Activated CD8-positive, alpha-beta T cell treated with anti-CD3 and anti-CD28 coated beads for 36 hours (primary cell): ENCODE measurements at regions not wholly inside any gene's neighbourhood (a gene's known extent, or its start where the extent isn't known, plus 50 kb on each side); places are given as distances from the start of the nearest gene placed in this dataset.

Source experiments
- ATAC-seq: fragments of 200-7000 bp; cut with Tn5 transposase; one replicate; pipeline ENCODE4 v1.10.0; 2021; ENCODE audit warnings: mild to moderate bottlenecking, moderate library complexity
- CTCF ChIA-PET: fragments of 350-600 bp; sonication (Branson Sonifier 250); formaldehyde crosslinking; loops from one replicate; lab custom pipeline; 2021; ENCODE audit warnings: antibody characterized with exemption; lab: Charles Lee
- POLR2A ChIA-PET: fragments of 350-600 bp; sonication (Branson Sonifier 250); formaldehyde crosslinking; loops from one replicate; lab custom pipeline; 2021; ENCODE audit warnings: antibody characterized with exemption; lab: Charles Lee
- DNase-seq: peaks from one replicate; pipeline ENCODE4 v3.0.0-alpha.2; 2020
- H3K27ac Mint-ChIP-seq: one replicate; pipeline ENCODE4 v1.8.0; 2021; ENCODE audit warnings: mild to moderate bottlenecking, mixed read lengths
- H3K27me3 Mint-ChIP-seq: one replicate; pipeline ENCODE4 v1.8.0; 2021; ENCODE audit warnings: mixed read lengths
- H3K36me3 Mint-ChIP-seq: one replicate; pipeline ENCODE4 v1.8.0; 2021; ENCODE audit warnings: low read depth, mixed read lengths
- H3K4me1 Mint-ChIP-seq: one replicate; pipeline ENCODE4 v1.8.0; 2021; ENCODE audit warnings: low read depth, mixed read lengths
- H3K4me3 Mint-ChIP-seq: one replicate; pipeline ENCODE4 v1.8.0; 2021; ENCODE audit warnings: mild to moderate bottlenecking, moderate library complexity, mixed read lengths
- H3K9me3 Mint-ChIP-seq: one replicate; pipeline ENCODE4 v1.8.0; 2021; ENCODE audit warnings: mixed read lengths
- intact Hi-C: fragments of 100-400 bp; cut with micrococcal nuclease; formaldehyde crosslinking; loops from one replicate; pipeline ENCODE4 v1.10.0; 2022
- TF ChIP-seq, protein P1 (sequence below): fragments of 200-600 bp; IDR thresholded peaks from one replicate; pipeline ENCODE4 v1.8.0; 2022; ENCODE audit warnings: antibody characterized with exemption, mild to moderate bottlenecking

GRCh38 chr10:31136930-31137885, 105.5 kb upstream of the ZNF438 start:
- intact Hi-C loops: loop anchor here (5.0 kb wide), 1 partner anchor 35 kb away; no protein-coding TSS in a partner anchor
- ATAC-seq: peak; percentile 15
- H3K36me3 Mint-ChIP-seq: no peaks in the 10 kb centered on the region
- DNase-seq: no peak
- TF ChIP-seq, protein P1, sequence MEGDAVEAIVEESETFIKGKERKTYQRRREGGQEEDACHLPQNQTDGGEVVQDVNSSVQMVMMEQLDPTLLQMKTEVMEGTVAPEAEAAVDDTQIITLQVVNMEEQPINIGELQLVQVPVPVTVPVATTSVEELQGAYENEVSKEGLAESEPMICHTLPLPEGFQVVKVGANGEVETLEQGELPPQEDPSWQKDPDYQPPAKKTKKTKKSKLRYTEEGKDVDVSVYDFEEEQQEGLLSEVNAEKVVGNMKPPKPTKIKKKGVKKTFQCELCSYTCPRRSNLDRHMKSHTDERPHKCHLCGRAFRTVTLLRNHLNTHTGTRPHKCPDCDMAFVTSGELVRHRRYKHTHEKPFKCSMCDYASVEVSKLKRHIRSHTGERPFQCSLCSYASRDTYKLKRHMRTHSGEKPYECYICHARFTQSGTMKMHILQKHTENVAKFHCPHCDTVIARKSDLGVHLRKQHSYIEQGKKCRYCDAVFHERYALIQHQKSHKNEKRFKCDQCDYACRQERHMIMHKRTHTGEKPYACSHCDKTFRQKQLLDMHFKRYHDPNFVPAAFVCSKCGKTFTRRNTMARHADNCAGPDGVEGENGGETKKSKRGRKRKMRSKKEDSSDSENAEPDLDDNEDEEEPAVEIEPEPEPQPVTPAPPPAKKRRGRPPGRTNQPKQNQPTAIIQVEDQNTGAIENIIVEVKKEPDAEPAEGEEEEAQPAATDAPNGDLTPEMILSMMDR: no peak
- H3K27ac Mint-ChIP-seq: peak overlapping the region; percentile 57
- no peak overlapping the region for H3K4me3 Mint-ChIP-seq
- CTCF ChIA-PET: no interaction called here
- H3K4me1 Mint-ChIP-seq: peaks cover 38% of the 10 kb centered on the region
- H3K9me3 Mint-ChIP-seq: no peaks in the 10 kb centered on the region
- POLR2A ChIA-PET: no interaction called here
- no peaks in the 10 kb centered on the region for H3K27me3 Mint-ChIP-seq

DNA sequence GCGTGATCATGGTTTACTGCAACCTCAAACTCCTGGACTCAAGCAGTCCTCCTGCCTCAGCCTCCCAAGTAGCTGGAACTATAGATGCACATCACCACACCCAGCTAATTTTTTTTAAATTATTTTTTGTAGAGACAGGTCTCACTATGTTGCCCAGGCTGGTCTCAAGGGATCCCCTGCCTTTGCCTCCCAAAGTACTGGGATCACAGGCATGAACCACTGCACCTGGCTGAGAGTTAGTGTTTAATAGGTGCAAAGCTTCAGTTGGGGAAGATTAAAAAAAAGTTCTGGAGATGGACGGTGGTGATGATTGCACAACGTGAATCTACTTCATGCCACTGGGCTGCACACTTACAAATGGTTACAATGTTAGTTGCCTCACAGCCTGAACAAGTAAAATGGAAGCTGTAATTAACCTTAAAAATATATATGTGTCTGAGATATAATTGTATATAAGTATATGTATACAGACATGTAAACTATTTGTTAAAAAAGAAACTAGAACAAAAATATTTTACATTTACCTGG, 106.4 kb upstream of the ZNF438 start:
- H3K9me3 Mint-ChIP-seq: no peaks in the 10 kb centered on the region
- intact Hi-C loops: loop anchor here (5.0 kb wide), 1 partner anchor 36 kb away; no protein-coding TSS in a partner anchor
- peaks cover 36% of the 10 kb centered on the region for H3K4me1 Mint-ChIP-seq
- DNase-seq (no peak), ATAC-seq (no peak)
- no peaks in the 10 kb centered on the region for H3K27me3 Mint-ChIP-seq
- no peak overlapping the region for H3K4me3 Mint-ChIP-seq
- H3K36me3 Mint-ChIP-seq: no peaks in the 10 kb centered on the region
- POLR2A ChIA-PET: no interaction called here
- CTCF ChIA-PET: no interaction called here
- no peak overlapping the region for H3K27ac Mint-ChIP-seq
- TF ChIP-seq, protein P1: no peak

DNA sequence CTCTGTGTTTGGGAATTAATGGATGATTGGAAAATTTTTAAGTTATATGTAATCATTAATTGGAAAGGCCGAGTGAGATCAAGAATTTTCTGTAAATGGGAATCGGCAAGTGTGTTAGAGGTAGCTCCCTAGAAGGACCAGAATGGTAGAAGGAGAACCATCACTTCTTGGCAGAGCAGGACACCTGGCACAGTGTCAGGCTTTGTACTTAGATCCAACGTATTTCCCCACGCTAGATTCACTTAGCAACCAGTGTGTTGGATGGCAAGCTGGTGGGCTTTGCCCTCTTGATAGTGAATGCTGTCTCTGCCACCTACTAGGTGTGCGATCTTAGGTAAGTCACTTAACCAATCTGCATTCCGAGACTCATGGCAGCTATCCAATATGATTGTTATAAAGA, 107.8 kb upstream of the ZNF438 start:
- Mint-ChIP-seq H3K27me3 (no peaks in the 10 kb centered on the region), H3K4me3 (no peak overlapping the region), H3K27ac (no peak overlapping the region), H3K36me3 (no peaks in the 10 kb centered on the region), H3K9me3 (no peaks in the 10 kb centered on the region), H3K4me1 (peaks cover 29% of the 10 kb centered on the region)
- ChIA-PET CTCF (no interaction called here), POLR2A (no interaction called here)
- DNase-seq (no peak), ATAC-seq (no peak)
- intact Hi-C loops: loop anchor here (5.0 kb wide), 1 partner anchor 37 kb away; no protein-coding TSS in a partner anchor
- TF ChIP-seq, protein P1: no peak

DNA sequence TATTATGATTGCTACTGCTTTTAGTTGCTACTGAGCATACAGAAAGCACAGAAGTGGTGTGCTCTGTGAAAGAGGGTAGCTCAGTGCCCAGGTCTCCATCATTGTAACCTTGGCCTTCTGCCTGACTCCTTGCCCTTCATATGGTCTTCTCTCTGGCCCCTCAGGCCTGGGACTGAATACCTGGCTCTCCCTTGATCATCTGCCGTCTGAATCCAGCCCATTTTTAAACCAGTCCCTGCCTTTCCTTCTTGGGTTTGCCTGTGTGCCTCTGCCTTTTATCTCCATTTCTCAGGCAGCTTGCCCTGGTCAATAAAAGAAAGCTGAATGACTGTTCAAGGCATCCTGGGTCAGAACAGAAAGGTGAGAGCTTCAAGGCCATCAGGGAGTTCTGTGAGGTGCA, 109.1 kb upstream of the ZNF438 start:
- Mint-ChIP-seq H3K4me1 (peaks cover 20% of the 10 kb centered on the region), H3K27ac (no peak overlapping the region), H3K27me3 (no peaks in the 10 kb centered on the region), H3K36me3 (no peaks in the 10 kb centered on the region), H3K4me3 (no peak overlapping the region), H3K9me3 (no peaks in the 10 kb centered on the region)
- TF ChIP-seq, protein P1: no peak
- CTCF ChIA-PET: no interaction called here
- POLR2A ChIA-PET: no interaction called here
- intact Hi-C loops: no loop called here
- ATAC-seq (no peak), DNase-seq (no peak)

DNA sequence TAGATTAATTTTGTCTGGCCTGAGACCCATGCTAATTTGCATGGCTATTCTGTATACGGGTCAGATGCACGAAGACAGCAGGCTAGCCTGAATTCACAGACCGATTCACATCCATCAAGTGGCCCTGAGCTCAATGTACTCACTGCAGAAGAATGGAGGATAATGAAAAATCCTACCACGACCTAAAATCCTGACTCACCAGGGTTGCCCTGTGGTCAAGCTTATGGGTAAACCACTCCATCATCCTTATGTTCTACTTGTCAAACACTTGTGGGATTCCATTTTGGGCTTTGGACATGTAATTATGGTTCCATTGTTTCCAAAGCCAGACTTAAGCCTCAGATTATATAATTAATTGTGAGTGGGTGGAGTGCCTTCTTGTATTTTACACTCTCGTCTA, 110.4 kb upstream of the ZNF438 start:
- H3K4me3 Mint-ChIP-seq: no peak overlapping the region
- no peaks in the 10 kb centered on the region for H3K9me3 Mint-ChIP-seq
- peaks cover 20% of the 10 kb centered on the region for H3K4me1 Mint-ChIP-seq
- intact Hi-C loops: no loop called here
- H3K27me3 Mint-ChIP-seq: peaks cover 1% of the 10 kb centered on the region
- DNase-seq (no peak), ATAC-seq (no peak)
- H3K27ac Mint-ChIP-seq: no peak overlapping the region
- H3K36me3 Mint-ChIP-seq: no peaks in the 10 kb centered on the region
- TF ChIP-seq, protein P1: no peak
- CTCF ChIA-PET: no interaction called here
- POLR2A ChIA-PET: no interaction called here
